H1 (cell line): ENCODE measurements at regions not wholly inside any gene's neighbourhood (a gene's known extent, or its start where the extent isn't known, plus 50 kb on each side); places are given as distances from the start of the nearest gene placed in this dataset.

ENCODE experiments used
- TF ChIP-seq, protein P1 (sequence below): fragments of 300-600 bp; sonication (generic); IDR thresholded peaks from 2 replicates; pipeline ENCODE4 v1.7.1; 2012; ENCODE audit warnings: low read length, moderate library complexity, mild to moderate bottlenecking, inconsistent platforms; ENCODE audit not compliant: insufficient replicate concordance

GRCh38 chr20:23138682-23139081 lies 52.6 kb upstream of the CD93 start (continued):
- TF ChIP-seq, protein P1, sequence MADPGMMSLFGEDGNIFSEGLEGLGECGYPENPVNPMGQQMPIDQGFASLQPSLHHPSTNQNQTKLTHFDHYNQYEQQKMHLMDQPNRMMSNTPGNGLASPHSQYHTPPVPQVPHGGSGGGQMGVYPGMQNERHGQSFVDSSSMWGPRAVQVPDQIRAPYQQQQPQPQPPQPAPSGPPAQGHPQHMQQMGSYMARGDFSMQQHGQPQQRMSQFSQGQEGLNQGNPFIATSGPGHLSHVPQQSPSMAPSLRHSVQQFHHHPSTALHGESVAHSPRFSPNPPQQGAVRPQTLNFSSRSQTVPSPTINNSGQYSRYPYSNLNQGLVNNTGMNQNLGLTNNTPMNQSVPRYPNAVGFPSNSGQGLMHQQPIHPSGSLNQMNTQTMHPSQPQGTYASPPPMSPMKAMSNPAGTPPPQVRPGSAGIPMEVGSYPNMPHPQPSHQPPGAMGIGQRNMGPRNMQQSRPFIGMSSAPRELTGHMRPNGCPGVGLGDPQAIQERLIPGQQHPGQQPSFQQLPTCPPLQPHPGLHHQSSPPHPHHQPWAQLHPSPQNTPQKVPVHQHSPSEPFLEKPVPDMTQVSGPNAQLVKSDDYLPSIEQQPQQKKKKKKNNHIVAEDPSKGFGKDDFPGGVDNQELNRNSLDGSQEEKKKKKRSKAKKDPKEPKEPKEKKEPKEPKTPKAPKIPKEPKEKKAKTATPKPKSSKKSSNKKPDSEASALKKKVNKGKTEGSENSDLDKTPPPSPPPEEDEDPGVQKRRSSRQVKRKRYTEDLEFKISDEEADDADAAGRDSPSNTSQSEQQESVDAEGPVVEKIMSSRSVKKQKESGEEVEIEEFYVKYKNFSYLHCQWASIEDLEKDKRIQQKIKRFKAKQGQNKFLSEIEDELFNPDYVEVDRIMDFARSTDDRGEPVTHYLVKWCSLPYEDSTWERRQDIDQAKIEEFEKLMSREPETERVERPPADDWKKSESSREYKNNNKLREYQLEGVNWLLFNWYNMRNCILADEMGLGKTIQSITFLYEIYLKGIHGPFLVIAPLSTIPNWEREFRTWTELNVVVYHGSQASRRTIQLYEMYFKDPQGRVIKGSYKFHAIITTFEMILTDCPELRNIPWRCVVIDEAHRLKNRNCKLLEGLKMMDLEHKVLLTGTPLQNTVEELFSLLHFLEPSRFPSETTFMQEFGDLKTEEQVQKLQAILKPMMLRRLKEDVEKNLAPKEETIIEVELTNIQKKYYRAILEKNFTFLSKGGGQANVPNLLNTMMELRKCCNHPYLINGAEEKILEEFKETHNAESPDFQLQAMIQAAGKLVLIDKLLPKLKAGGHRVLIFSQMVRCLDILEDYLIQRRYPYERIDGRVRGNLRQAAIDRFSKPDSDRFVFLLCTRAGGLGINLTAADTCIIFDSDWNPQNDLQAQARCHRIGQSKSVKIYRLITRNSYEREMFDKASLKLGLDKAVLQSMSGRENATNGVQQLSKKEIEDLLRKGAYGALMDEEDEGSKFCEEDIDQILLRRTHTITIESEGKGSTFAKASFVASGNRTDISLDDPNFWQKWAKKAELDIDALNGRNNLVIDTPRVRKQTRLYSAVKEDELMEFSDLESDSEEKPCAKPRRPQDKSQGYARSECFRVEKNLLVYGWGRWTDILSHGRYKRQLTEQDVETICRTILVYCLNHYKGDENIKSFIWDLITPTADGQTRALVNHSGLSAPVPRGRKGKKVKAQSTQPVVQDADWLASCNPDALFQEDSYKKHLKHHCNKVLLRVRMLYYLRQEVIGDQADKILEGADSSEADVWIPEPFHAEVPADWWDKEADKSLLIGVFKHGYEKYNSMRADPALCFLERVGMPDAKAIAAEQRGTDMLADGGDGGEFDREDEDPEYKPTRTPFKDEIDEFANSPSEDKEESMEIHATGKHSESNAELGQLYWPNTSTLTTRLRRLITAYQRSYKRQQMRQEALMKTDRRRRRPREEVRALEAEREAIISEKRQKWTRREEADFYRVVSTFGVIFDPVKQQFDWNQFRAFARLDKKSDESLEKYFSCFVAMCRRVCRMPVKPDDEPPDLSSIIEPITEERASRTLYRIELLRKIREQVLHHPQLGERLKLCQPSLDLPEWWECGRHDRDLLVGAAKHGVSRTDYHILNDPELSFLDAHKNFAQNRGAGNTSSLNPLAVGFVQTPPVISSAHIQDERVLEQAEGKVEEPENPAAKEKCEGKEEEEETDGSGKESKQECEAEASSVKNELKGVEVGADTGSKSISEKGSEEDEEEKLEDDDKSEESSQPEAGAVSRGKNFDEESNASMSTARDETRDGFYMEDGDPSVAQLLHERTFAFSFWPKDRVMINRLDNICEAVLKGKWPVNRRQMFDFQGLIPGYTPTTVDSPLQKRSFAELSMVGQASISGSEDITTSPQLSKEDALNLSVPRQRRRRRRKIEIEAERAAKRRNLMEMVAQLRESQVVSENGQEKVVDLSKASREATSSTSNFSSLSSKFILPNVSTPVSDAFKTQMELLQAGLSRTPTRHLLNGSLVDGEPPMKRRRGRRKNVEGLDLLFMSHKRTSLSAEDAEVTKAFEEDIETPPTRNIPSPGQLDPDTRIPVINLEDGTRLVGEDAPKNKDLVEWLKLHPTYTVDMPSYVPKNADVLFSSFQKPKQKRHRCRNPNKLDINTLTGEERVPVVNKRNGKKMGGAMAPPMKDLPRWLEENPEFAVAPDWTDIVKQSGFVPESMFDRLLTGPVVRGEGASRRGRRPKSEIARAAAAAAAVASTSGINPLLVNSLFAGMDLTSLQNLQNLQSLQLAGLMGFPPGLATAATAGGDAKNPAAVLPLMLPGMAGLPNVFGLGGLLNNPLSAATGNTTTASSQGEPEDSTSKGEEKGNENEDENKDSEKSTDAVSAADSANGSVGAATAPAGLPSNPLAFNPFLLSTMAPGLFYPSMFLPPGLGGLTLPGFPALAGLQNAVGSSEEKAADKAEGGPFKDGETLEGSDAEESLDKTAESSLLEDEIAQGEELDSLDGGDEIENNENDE: no peak
- TF ChIP-seq, all 59 proteins: peak for 0
